HCT116 (cell line): ENCODE measurements at regions not wholly inside any gene's neighbourhood (a gene's known extent, or its start where the extent isn't known, plus 50 kb on each side); places are given as distances from the start of the nearest gene placed in this dataset.

Source experiments
- ATAC-seq: fragments of 200-7000 bp; cut with Tn5 transposase; 2 replicates; pipeline ENCODE4 v1.9.1; 2020; ENCODE audit warnings: mild to moderate bottlenecking, moderate library complexity
- BruUV-seq: library from RNA; stranded (reverse); fragments of 400-500 nt; replicated peaks from 2 replicates; lab custom pipeline; 2021; lab: Mats Ljungman, UMichigan
- CTCF ChIA-PET: fragments of 300-600 bp; sonication (Branson Sonifier 250); formaldehyde crosslinking; loops from one replicate; lab custom pipeline; 2021; ENCODE audit warnings: antibody characterized with exemption; lab: Charles Lee
- POLR2A ChIA-PET: fragments of 300-600, 350-600 bp; sonication (Branson Sonifier 250); formaldehyde crosslinking; loops from one replicate; lab custom pipeline; 2021; ENCODE audit warnings: antibody characterized with exemption; lab: Charles Lee
- RAD21 ChIA-PET, 2 experiments: fragments of 300-600 bp; sonication (Branson Sonifier 250); formaldehyde crosslinking; loops; one replicate each; lab custom pipeline; 2023; ENCODE audit warnings: low total read pairs in 2 of 2; ENCODE audit not compliant: uncharacterized antibody in 2 of 2, unreplicated experiment in 2 of 2, low non-redundant PET in 1 of 2; lab: Charles Lee
- DNase-seq: peaks from one replicate; pipeline ENCODE4 v3.0.0-alpha.2; 2010; ENCODE audit warnings: low read depth, low spot score
- H2AFZ ChIP-seq: fragments of 200-600 bp; shearing (Covaris generic), sonication (generic); 2 replicates; pipeline ENCODE4 v1.6.1; 2017; ENCODE audit warnings: low read depth, mixed run types, mixed read lengths, antibody characterized with exemption, low read length; ENCODE audit not compliant: poor library complexity, severe bottlenecking
- H3K27ac ChIP-seq: 2 replicates; pipeline ENCODE4 v1.5.1; 2012; ENCODE audit warnings: low read depth, low read length
- H3K27me3 ChIP-seq: fragments of 200-600 bp; sonication (generic); 2 replicates; pipeline ENCODE4 v1.6.1; 2016; ENCODE audit warnings: mixed run types, low read length, mixed read lengths; ENCODE audit not compliant: insufficient read depth
- H3K36me3 ChIP-seq, 2 experiments: fragments of 200-500 bp in 1 of 2; fragments of 200-600 bp in 1 of 2; sonication (Bioruptor generic) in 1 of 2; sonication (generic) in 1 of 2; 2 replicates each; pipeline versions ENCODE4 v1.5.1 to v1.6.1; 2014 to 2016; ENCODE audit warnings: low read length in 2 of 2, inconsistent platforms in 1 of 2, mixed read lengths in 1 of 2, mixed run types in 1 of 2; ENCODE audit not compliant: insufficient read depth in 2 of 2, control insufficient read depth in 1 of 2
- H3K4me1 ChIP-seq, 2 experiments: fragments of 200-600 bp in 1 of 2; sonication (generic) in 1 of 2; 2 replicates each; pipeline versions ENCODE4 v1.5.1 to v1.6.1; 2012 to 2017; ENCODE audit warnings: low read length in 2 of 2, inconsistent platforms in 1 of 2, mild to moderate bottlenecking in 1 of 2, mixed read lengths in 1 of 2, mixed run types in 1 of 2, moderate library complexity in 1 of 2; ENCODE audit not compliant: insufficient read depth in 2 of 2, control insufficient read depth in 1 of 2
- H3K4me2 ChIP-seq: fragments of 200-600 bp; sonication (generic); 2 replicates; pipeline ENCODE4 v1.6.1; 2017; ENCODE audit warnings: mixed run types, low read length, mixed read lengths
- H3K4me3 ChIP-seq, 2 experiments: fragments of 200-600 bp in 1 of 2; sonication (generic) in 1 of 2; replicated peaks in 1 of 2; 2 replicates each; pipeline ENCODE4 v1.5.1; 2011 to 2016; ENCODE audit warnings: low read length in 2 of 2, control low read depth in 1 of 2, low read depth in 1 of 2, mild to moderate bottlenecking in 1 of 2, mixed read lengths in 1 of 2, mixed run types in 1 of 2
- H3K79me2 ChIP-seq: fragments of 200-600 bp; sonication (generic); 2 replicates; pipeline ENCODE4 v1.6.1; 2017; ENCODE audit warnings: mild to moderate bottlenecking, mixed run types, low read length, moderate library complexity, mixed read lengths; ENCODE audit not compliant: insufficient read depth
- H3K9ac ChIP-seq: fragments of 200-600 bp; sonication (generic); 2 replicates; pipeline ENCODE4 v1.6.1; 2016; ENCODE audit warnings: low read length, mixed read lengths
- H3K9me2 ChIP-seq: fragments of 200-600 bp; sonication (generic), shearing (Covaris generic); 2 replicates; pipeline ENCODE4 v1.6.1; 2017; ENCODE audit warnings: mixed run types, mild to moderate bottlenecking, moderate library complexity; ENCODE audit not compliant: insufficient read depth
- H3K9me3 ChIP-seq, 2 experiments: fragments of 200-500 bp in 1 of 2; fragments of 200-600 bp in 1 of 2; sonication (Bioruptor generic) in 1 of 2; sonication (generic) in 1 of 2; 2 replicates each; pipeline ENCODE4 v1.6.1; 2014 to 2017; ENCODE audit warnings: low read length in 2 of 2, mixed read lengths in 2 of 2, inconsistent platforms in 1 of 2, low read depth in 1 of 2, mild to moderate bottlenecking in 1 of 2, mixed run types in 1 of 2, moderate library complexity in 1 of 2; ENCODE audit not compliant: control insufficient read depth in 1 of 2, insufficient read depth in 1 of 2
- H4K20me1 ChIP-seq: fragments of 200-600 bp; sonication (generic), shearing (Covaris generic); 2 replicates; pipeline ENCODE4 v1.6.1; 2017; ENCODE audit warnings: mixed run types, mild to moderate bottlenecking, moderate library complexity; ENCODE audit not compliant: insufficient read depth
- CBX3 ChIP-seq: IDR thresholded peaks from 2 replicates; pipeline ENCODE4 v1.6.1; 2012; ENCODE audit warnings: low read depth
- CEBPB ChIP-seq: IDR thresholded peaks from 2 replicates; pipeline ENCODE4 v1.6.1; 2012; ENCODE audit warnings: low read depth
- EGR1 ChIP-seq: IDR thresholded peaks from 2 replicates; pipeline ENCODE4 v1.6.1; 2012; ENCODE audit warnings: low read depth
- ELF1 ChIP-seq: IDR thresholded peaks from 2 replicates; pipeline ENCODE4 v1.6.1; 2012; ENCODE audit warnings: low read depth, borderline replicate concordance
- EZH2 ChIP-seq: fragments of 200-600 bp; sonication (generic); IDR thresholded peaks from 2 replicates; pipeline ENCODE4 v1.6.1; 2017; ENCODE audit warnings: antibody characterized with exemption, mixed run types
- EZH2phosphoT487 ChIP-seq: fragments of 200-600 bp; IDR thresholded peaks from 2 replicates; pipeline ENCODE4 v1.6.1; 2018; ENCODE audit warnings: antibody characterized with exemption, borderline replicate concordance
- FOSL1 ChIP-seq: IDR thresholded peaks from 2 replicates; pipeline ENCODE4 v1.6.1; 2012; ENCODE audit warnings: low read depth
- JUND ChIP-seq: IDR thresholded peaks from 2 replicates; pipeline ENCODE4 v1.6.1; 2012
- POLR2A ChIP-seq: IDR thresholded peaks from 2 replicates; pipeline ENCODE4 v1.7.0; 2011; ENCODE audit warnings: borderline replicate concordance; ENCODE audit not compliant: insufficient read depth, insufficient read length; ENCODE audit errors: extremely low read depth
- RAD21 ChIP-seq: IDR thresholded peaks from 2 replicates; pipeline ENCODE4 v1.6.1; 2012; ENCODE audit warnings: low read depth, mild to moderate bottlenecking
- SIN3A ChIP-seq: IDR thresholded peaks from 2 replicates; pipeline ENCODE4 v1.6.1; 2012; ENCODE audit warnings: low read depth
- SP1 ChIP-seq: IDR thresholded peaks from 2 replicates; pipeline ENCODE4 v1.6.1; 2012; ENCODE audit warnings: low read depth
- SRF ChIP-seq: IDR thresholded peaks from 2 replicates; pipeline ENCODE4 v1.6.1; 2012; ENCODE audit warnings: low read depth
- TCF7L2 ChIP-seq: IDR thresholded peaks from 2 replicates; pipeline ENCODE4 v1.7.0; 2011; ENCODE audit warnings: borderline replicate concordance, inconsistent platforms; ENCODE audit not compliant: insufficient read depth, insufficient read length; ENCODE audit errors: extremely low read depth
- YY1 ChIP-seq: IDR thresholded peaks from 2 replicates; pipeline ENCODE4 v1.6.1; 2011; ENCODE audit warnings: low read length, low read depth, moderate library complexity, mild to moderate bottlenecking; ENCODE audit not compliant: insufficient replicate concordance; ENCODE audit errors: extremely low read depth
- ZFX ChIP-seq: fragments of 450-650 bp; IDR thresholded peaks from 2 replicates; pipeline ENCODE4 v1.6.1; 2017
- ZNF274 ChIP-seq: fragments of 200-500 bp; sonication (Bioruptor generic); IDR thresholded peaks from 2 replicates; pipeline ENCODE4 v1.6.1; 2014; ENCODE audit warnings: mild to moderate bottlenecking, low read depth, low read length, inconsistent platforms
- intact Hi-C: fragments of 100-400 bp; cut with micrococcal nuclease; formaldehyde crosslinking; loops from 2 replicates; pipeline ENCODE4 v1.10.0; 2022
- TF ChIP-seq, protein P1 (sequence below): IDR thresholded peaks from 2 replicates; pipeline ENCODE4 v1.6.1; 2012
- TF ChIP-seq, protein P2 (sequence below): IDR thresholded peaks from 2 replicates; pipeline ENCODE4 v1.6.1; 2012
- TF ChIP-seq, protein P3 (sequence below), 3 experiments: fragments of 200-600 bp in 1 of 3; sonication (generic) in 1 of 3; IDR thresholded peaks in 2 of 3; conservative IDR thresholded peaks in 1 of 3; 2 replicates each; pipeline ENCODE4 v1.5.1; 2012 to 2017; ENCODE audit warnings: low read depth in 2 of 3, low read length in 2 of 3, antibody characterized with exemption in 1 of 3, borderline replicate concordance in 1 of 3, control low read depth in 1 of 3, mild to moderate bottlenecking in 1 of 3, mixed read lengths in 1 of 3, mixed run types in 1 of 3, moderate library complexity in 1 of 3; ENCODE audit not compliant: insufficient read depth in 1 of 3

DNA sequence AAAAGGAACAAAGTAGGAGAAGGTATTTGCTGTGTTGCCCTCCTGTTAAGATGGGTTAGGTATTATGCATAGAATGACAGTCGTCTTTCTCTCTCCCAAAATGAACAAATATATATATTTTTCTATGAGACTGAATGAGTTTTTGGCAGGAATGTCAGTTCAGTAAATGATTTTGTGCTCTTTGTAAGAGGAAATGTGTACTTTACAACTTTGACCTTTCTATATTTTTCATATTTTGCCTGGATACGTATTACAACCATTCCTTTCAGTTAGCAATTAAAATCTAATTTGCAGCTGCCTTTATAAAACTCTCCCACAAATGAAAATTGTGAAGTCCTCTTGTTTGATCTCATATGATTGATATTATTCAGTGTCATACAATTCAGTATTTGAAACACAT is 336.6 kb upstream of the MEOX2 start:
- H3K4me3 ChIP-seq, result no peak overlapping the region
- H4K20me1 ChIP-seq, result no peaks in the 10 kb centered on the region
- TF ChIP-seq, protein P1, sequence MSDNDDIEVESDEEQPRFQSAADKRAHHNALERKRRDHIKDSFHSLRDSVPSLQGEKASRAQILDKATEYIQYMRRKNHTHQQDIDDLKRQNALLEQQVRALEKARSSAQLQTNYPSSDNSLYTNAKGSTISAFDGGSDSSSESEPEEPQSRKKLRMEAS, result no peak
- TF ChIP-seq EZH2phosphoT487, result no peak
- no peak for TF ChIP-seq RAD21
- TF ChIP-seq FOSL1, result no peak
- no peak for TF ChIP-seq EZH2
- no peak for TF ChIP-seq CEBPB
- TF ChIP-seq, protein P2, sequence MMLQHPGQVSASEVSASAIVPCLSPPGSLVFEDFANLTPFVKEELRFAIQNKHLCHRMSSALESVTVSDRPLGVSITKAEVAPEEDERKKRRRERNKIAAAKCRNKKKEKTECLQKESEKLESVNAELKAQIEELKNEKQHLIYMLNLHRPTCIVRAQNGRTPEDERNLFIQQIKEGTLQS, result no peak
- POLR2A ChIA-PET, result no interaction called here
- no peak for ATAC-seq
- no peak overlapping the region for H3K27ac ChIP-seq
- H3K79me2 ChIP-seq, result no peaks in the 10 kb centered on the region
- H3K9ac ChIP-seq, result no peak overlapping the region
- no TSS peak for BruUV-seq
- H3K4me2 ChIP-seq, result no peak overlapping the region
- H3K9me3 ChIP-seq, result no peaks in the 10 kb centered on the region
- intact Hi-C loops, result no loop called here
- no peak for DNase-seq
- H2AFZ ChIP-seq, result no peak overlapping the region
- no peaks in the 10 kb centered on the region; the same call in 1 of the 2 replicates for H3K9me2 ChIP-seq
- RAD21 ChIA-PET, result no interaction called here
- no peaks in the 10 kb centered on the region for H3K36me3 ChIP-seq
- no peaks in the 10 kb centered on the region for H3K4me1 ChIP-seq
- CTCF ChIA-PET, result no interaction called here
- H3K27me3 ChIP-seq, result no peaks in the 10 kb centered on the region

DNA sequence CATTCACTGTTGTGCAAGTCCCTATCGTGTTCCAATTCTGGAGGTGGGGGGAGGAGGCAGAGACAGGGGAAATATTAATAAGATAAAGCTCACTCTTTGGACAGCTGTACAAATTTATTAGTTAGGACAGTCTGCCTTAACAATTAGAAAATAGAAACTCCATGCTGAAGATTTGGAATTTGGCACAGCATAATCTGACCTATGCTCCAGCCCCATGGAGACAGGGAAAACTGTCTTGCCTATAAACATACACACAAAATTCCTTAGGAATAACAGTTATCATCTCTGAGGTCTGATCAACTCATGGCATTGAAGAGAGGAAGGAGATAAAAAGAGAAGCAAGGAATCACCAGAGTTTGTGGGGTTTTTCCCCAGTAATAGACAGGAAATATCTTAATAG is 335.4 kb upstream of the MEOX2 start:
- no peak overlapping the region for H3K4me2 ChIP-seq
- no peaks in the 10 kb centered on the region; the same call in 1 of the 2 replicates for H3K9me2 ChIP-seq
- ATAC-seq, result no peak
- TF ChIP-seq EGR1, result no peak
- TF ChIP-seq ZNF274, result no peak
- no peak for TF ChIP-seq SP1
- TF ChIP-seq TCF7L2, result no peak
- TF ChIP-seq CBX3, result no peak
- no peak for TF ChIP-seq FOSL1
- TF ChIP-seq, protein P2, result no peak
- no peak for TF ChIP-seq POLR2A
- TF ChIP-seq SRF, result no peak
- no peak for TF ChIP-seq SIN3A
- TF ChIP-seq, protein P3, sequence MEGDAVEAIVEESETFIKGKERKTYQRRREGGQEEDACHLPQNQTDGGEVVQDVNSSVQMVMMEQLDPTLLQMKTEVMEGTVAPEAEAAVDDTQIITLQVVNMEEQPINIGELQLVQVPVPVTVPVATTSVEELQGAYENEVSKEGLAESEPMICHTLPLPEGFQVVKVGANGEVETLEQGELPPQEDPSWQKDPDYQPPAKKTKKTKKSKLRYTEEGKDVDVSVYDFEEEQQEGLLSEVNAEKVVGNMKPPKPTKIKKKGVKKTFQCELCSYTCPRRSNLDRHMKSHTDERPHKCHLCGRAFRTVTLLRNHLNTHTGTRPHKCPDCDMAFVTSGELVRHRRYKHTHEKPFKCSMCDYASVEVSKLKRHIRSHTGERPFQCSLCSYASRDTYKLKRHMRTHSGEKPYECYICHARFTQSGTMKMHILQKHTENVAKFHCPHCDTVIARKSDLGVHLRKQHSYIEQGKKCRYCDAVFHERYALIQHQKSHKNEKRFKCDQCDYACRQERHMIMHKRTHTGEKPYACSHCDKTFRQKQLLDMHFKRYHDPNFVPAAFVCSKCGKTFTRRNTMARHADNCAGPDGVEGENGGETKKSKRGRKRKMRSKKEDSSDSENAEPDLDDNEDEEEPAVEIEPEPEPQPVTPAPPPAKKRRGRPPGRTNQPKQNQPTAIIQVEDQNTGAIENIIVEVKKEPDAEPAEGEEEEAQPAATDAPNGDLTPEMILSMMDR (IDR thresholded peaks at IDR 0.05 in 2 of 3, conservative IDR thresholded peaks at IDR 0.05 in 1 of 3; ENCODE audit: borderline replicate concordance in 1 of 3, insufficient read depth in 1 of 3, low read depth in 2 of 3, low read length in 2 of 3), result no peak
- TF ChIP-seq JUND, result no peak
- no peak for TF ChIP-seq RAD21
- TF ChIP-seq EZH2, result no peak
- TF ChIP-seq ELF1, result no peak
- no peak for TF ChIP-seq EZH2phosphoT487
- no peak for TF ChIP-seq ZFX
- TF ChIP-seq YY1, result no peak
- no peak for DNase-seq
- no peaks in the 10 kb centered on the region for H3K36me3 ChIP-seq
- CTCF ChIA-PET, result no interaction called here
- BruUV-seq, result no TSS peak
- POLR2A ChIA-PET, result no interaction called here
- H3K9me3 ChIP-seq, result no peaks in the 10 kb centered on the region
- no peak overlapping the region for H3K4me3 ChIP-seq
- H3K9ac ChIP-seq, result no peak overlapping the region
- no peaks in the 10 kb centered on the region for H4K20me1 ChIP-seq
- no peaks in the 10 kb centered on the region for H3K27me3 ChIP-seq
- RAD21 ChIA-PET, result no interaction called here
- intact Hi-C loops, result no loop called here
- no peaks in the 10 kb centered on the region for H3K4me1 ChIP-seq
- H3K79me2 ChIP-seq, result no peaks in the 10 kb centered on the region
- H3K27ac ChIP-seq, result no peak overlapping the region
- H2AFZ ChIP-seq, result no peak overlapping the region
